Tibial nerve (tissue), 3 donors: ENCODE measurements at regions not wholly inside any gene's neighbourhood (a gene's known extent, or its start where the extent isn't known, plus 50 kb on each side); places are given as distances from the start of the nearest gene placed in this dataset.

Source experiments
- POLR2A ChIP-seq, 2 donors: fragments of 450-650 bp; IDR thresholded peaks; one replicate each; pipeline ENCODE4 v1.6.1; 2017; ENCODE audit warnings: antibody characterized with exemption in 2 of 2, mild to moderate bottlenecking in 2 of 2, moderate library complexity in 2 of 2
- TF ChIP-seq, protein P1 (sequence below), 5 experiments: fragments of 200-600 bp in 3 of 5; fragments of 450-650 bp in 2 of 5; sonication (generic) in 3 of 5; IDR thresholded peaks; one replicate each; pipeline ENCODE4 v1.5.1; 2016 to 2019; ENCODE audit warnings: antibody characterized with exemption in 5 of 5, mild to moderate bottlenecking in 3 of 5, moderate library complexity in 2 of 5

DNA sequence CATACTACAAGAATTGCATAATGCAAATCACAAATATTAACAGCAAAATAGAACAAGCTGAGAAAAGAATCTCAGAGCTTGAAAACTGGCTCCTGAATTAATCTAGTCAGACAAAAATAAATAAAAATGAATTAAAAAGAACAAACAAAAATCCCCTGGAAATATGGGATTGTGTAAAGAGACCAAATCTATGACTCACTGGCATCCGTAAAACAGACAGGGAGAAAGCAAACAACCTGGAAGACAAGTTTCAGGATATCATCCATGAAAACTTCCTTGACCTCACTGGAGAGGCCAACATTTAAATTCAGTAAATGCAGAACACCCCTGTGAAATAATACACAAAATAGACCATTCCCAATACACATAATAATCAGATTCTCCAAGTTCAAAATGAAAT lies 229.3 kb upstream of the CTNND2 start:
- TF ChIP-seq, protein P1, sequence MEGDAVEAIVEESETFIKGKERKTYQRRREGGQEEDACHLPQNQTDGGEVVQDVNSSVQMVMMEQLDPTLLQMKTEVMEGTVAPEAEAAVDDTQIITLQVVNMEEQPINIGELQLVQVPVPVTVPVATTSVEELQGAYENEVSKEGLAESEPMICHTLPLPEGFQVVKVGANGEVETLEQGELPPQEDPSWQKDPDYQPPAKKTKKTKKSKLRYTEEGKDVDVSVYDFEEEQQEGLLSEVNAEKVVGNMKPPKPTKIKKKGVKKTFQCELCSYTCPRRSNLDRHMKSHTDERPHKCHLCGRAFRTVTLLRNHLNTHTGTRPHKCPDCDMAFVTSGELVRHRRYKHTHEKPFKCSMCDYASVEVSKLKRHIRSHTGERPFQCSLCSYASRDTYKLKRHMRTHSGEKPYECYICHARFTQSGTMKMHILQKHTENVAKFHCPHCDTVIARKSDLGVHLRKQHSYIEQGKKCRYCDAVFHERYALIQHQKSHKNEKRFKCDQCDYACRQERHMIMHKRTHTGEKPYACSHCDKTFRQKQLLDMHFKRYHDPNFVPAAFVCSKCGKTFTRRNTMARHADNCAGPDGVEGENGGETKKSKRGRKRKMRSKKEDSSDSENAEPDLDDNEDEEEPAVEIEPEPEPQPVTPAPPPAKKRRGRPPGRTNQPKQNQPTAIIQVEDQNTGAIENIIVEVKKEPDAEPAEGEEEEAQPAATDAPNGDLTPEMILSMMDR (IDR thresholded peaks at IDR 0.05), result no peak
- no peak for TF ChIP-seq POLR2A (IDR thresholded peaks at IDR 0.05)
